HG03045 (cell line): ENCODE measurements at regions not wholly inside any gene's neighbourhood (a gene's known extent, or its start where the extent isn't known, plus 50 kb on each side); places are given as distances from the start of the nearest gene placed in this dataset.

Experiments
- ATAC-seq: cut with Tn5 transposase; IDR thresholded peaks from one replicate; pipeline ENCODE4 v1.9.1; 2021; ENCODE audit warnings: mild to moderate bottlenecking, moderate library complexity; ENCODE audit not compliant: unreplicated experiment

DNA sequence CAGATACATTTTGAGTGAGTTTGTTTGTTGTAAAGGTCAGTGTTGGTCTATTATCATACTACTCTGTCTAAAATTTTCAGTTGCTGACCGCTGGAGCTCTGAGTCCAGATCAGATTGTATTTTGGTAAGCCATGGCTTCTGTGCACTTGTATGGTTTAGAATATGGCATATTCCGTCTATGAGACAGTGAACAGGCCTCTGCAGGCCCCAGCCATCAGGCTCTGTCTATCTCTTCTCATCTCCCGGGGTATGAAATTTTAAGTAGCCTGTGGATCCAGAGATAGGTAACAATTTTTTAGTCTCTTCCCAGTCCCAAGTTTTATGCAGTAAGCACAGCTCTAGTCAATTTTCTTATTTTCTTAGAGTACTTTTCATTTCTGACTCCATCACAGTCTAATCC, 1929.1 kb upstream of the SEL1L start:
- no peak for ATAC-seq

DNA sequence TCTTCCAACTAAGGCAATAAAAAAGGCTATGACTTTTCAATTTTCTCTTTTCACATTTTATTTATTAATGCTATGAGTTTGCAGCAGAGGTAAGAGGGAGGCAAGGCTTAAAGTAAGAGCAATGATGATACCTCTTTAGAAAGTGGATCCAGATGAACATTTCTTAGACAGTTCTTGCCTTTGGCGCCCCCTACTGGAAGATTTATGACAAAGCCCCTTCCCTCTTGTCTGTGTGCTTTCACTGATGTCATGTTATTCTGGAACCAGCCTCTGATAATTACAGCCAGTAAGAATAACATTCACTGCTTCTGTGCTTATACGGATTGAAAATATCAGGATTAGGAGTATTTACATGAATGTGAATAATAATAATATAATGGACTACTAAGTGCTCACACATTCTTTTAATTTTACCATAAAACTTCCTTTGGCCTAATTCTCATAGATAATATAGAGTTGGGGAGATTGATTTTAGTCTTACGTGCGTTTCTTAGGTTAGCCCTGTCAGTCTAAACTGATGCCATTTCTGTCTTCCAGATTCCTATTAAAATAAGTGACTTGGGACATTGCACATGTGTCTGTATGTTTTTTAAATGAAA, 1929.9 kb upstream of the SEL1L start:
- ATAC-seq, result no peak

DNA sequence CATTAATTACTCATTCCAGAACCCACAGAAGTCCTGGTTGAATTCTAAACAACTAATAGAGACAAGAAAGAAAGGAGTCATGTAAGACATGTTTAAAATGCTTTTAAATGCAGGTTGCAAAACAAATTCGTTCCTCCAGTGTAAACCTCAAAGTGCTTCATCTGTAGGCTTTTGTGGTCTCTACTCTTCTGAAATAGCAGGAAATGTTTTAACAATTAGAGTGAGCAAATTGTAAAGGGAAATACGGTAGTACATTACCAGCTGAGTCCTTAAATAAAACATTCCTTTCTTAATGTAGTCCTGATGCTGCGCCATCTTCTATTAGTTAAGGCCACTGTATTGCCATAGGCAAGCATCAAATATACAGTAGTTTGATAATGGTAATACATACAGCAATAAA, 1934.2 kb upstream of the SEL1L start:
- no peak for ATAC-seq

DNA sequence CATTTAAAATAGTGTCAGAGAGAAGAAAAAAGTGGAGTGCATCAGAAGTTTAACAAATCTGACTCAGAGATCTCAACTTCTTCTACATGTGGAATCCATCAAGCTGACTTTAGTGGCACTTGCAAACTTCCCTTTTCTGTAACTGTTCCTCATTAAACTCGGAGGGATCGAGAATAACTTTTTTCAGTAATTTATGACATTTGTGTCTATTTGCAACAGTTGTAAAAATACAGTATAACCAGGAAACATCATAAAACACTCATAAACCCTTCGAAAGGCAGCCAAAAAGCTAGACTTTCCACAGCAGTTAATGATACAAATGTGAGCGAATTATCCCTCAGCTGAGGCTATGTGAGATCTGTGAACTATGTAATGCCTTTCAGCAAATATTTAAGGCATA, 1936.8 kb upstream of the SEL1L start:
- ATAC-seq, result no peak

DNA sequence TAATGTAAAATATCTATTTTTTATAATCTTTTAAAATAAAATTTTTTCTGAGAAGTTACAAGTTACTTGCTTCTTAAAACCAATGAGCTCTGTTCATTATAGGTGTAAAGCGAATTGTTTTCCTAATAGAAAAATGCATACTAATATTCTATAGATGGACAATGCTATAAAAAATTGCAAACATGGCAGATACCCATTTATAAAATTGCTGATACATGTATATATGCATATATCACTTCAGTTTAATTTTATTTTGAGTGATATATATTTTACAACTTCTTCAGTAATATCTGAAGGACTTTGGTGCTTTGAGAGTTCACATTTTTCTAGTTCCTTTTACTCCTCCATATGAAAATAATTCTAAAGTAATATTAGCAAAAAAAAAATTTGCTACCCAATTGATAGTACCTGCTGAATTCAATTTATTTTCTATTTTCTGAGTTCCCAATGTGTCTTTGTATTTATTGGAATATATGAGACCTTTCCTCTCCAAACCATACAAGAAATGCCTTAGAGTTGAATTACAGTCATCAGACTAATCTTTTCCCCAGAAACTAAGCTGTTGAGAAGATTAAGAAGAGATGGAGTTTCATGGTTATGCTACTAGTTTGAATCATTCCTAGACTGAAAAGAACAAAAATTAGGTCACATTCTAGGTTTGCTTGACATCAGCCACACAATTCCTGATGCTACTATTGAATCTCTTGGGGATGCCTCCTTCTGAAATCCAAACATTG, 1937.5 kb upstream of the SEL1L start:
- no peak for ATAC-seq

DNA sequence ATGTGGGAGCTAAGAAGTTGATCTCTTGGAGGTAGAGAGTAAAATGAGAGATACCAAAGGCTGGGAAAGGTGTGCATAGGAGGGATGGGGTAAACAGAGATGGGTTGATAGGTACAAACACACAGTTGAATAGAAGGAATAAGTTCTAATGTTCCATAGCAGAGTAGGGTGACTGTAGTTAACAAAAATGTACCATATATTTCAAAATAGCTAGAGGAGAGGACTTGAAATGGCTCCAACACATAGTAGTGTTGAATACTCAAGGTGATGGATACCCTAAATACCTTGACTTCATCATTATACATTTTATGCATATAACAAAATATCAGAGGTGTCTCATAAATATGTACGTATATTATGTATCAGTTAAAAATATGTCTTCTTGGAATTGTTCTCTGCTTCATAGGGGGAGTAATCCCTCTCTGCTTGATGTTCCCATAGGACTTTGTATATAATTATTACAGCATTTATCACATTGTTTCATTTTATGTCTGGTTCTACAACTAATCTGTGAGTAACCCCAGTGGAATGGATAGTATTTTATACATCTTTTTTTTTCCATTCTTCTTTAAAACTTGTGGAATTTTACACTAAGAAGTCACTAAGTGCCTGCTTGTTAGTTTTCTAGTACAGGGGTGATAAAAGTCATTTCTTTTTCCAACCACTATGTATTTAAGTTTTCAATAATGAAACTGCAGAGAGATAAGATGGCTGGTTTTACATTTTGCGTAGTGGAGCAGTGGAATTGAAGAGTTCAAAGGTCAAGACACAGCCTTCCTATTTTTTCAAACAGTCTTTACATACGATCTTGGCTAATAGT, 1940.0 kb upstream of the SEL1L start:
- ATAC-seq, result no peak

DNA sequence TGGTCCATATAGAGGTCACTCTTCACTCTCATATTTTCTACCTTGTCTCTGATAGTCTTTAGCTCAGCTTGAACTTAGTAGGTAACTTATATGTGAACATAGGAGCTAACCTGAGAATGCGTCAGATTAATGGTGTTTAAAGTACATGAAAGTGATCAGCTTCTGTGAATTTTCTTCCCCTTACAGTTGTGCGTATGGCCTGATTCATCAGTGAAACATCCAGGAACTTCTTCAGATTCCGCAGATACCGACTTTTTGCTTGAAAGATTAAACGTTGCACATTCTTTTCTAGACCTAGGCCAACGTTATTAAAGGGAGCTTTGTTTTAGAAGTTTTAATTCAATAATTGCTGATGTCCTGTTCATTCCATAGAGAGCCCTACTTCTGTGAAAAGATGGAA, 1945.1 kb upstream of the SEL1L start:
- no peak for ATAC-seq

DNA sequence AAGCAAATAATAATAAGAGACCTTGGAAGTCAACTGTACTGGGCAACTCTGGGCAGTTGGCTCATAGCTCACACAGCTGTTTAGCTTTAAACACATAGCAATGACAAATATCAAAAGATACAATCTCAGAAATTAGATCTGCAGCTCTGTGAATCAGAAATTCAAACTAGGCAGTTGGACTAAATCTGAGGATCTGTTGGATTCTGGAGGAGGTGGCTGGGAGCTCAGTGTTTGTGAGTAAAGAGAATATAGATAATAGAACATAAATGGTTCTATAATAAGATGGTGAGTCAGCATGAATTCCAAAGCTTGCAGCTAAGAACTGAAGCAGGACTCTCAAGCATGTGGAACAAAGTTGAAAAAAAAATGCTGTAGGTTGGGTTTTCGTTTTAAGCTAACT, 1949.4 kb upstream of the SEL1L start:
- ATAC-seq, result no peak

DNA sequence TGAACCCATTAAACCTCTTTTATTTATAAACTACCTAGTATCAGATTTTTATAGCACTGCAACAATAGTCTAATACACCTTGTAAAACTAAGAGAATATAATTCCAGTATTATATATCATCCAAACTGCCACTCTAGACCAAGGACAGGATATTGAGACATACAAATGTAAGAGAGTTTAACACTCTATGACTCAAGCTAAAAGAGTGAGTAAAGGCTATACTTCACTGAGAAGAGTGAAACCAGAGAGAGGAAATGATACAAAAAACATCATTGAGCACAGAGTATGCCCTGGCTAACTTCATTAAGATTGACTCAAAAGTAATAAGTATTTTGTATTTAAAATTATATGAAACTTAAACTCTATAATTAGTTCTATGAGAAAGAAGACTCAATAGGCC, 1951.9 kb upstream of the SEL1L start:
- ATAC-seq, result no peak

DNA sequence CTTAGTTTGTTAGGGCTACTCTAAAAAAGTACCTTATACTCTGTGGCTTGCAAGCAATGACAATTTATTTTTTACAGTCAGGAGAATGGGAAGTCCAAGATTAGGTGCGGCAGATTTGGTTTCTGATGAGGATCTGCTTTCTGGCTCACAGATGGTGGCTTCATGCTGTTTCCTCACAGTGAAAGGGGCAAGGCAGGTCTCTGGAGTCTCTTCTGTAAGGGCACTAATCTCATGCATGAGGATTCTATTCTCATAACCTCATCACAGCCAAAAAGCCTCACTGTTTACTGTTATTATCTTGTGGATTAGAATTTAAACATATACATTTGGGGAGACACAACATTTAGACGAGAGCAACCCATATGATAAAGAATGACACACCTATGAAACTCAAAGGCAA, 1957.4 kb upstream of the SEL1L start:
- ATAC-seq, result no peak

DNA sequence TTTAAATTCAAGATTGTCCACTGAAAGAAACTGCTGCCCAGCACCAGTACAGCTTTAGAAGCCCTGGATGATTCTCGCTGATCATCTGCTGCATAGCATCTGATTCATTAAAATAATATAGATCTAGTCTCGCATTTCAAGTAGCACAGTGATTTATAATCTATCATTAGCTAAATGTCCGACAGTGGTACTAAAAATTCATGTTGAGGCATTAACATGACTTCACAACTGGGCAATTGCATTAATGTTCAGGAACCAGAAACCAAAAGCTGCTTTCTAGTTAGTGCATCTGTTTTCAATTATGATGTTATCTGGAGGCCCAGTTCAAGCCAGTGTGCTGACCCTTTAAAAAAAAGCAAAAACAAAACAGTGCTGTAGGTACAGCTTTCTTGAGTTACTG, 1987.2 kb upstream of the SEL1L start:
- ATAC-seq, result no peak

DNA sequence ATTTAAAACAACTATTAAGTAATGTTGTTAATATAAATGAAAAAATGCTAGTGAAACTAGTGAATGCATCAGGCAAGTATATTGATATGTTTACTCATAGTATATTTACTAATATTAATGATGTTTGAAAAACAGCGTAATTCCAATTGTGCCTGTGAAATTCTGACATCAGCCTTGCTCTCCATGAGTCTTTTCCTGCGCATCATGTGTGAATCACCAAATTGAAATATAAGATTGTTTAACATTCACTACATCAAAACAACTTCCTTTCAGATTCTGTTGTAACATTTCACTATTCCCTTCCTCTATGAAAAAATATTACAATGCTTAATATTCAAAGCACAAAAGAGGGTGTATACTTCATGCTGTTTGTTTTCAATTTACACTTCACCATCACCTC, 1995.9 kb upstream of the SEL1L start:
- no peak for ATAC-seq

DNA sequence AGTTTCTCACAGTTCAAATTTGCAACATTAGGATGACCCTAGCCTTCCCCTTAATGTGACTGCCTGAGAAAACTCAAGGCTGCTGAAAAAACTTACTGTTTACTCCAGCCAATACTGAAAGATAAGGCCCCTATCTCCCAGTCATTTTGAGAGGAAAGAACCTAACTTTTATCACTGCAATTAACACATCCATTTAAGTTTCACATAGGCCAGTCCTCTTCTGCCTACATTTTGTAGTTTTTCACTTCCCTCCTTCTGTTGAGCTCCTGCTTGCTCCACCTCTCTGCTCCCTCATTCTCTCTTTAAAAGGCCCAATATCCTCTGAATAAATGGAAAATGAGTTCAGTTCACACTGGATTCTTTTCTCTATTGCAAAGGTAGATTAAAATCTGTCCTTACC, 1996.2 kb upstream of the FLRT2 start:
- ATAC-seq, result no peak

DNA sequence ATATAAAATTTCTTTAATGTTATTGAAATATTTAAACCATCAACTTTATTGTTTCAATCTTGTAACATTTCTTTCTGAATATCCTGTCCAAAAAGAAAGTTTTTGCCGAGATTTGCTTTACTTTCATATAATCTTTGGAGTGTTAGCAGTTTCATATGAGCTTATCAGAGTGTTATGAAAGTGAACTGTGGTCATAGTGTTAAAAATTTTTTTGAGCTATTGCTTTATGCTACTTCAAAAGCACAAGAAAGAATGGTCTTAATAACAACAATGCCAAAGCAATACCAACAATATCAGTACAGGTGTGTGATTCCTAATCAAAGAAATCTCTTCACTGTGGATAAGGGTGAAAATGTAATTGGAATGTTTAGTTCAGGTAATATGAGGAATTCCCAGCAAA, 1994.9 kb upstream of the FLRT2 start:
- no peak for ATAC-seq

DNA sequence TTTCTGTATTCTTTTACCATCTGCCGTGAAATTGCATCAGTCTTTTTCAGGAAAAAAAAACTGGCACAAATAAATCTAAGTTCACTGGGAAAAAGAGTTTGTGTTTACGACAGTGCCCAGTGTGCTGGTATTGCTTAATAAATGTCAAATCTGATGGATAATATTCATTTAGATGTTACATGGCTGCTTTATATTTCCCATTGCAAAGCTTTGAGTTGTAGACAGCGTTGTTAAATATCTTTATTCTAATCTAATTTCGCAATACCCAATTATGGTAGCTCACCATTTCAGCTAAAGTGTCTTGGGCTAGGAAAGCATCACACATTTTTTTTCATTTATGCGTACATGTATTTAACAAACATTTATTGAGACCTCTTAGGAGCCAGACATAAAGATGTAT, 1994.5 kb upstream of the FLRT2 start:
- no peak for ATAC-seq

DNA sequence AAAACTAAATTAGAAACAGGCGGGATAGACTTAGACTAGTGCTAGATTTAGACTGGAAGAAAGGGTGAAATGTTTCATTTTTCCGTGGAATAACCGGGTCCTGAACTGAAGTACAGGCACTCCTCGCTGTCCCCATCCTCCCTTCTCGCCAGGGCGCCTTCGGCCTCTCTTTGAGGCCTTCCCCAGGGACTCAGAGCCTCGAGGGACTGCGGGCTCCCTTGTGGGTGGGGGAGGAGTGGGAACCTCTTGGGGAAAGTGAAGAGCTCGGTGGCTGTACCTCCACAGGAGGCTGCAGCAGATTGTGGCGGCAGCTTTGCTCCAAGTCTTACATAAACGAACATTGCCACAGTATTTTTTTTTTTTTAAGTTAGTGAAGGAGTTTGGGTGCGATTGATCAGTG, 1988.8 kb upstream of the FLRT2 start:
- ATAC-seq, result no peak

DNA sequence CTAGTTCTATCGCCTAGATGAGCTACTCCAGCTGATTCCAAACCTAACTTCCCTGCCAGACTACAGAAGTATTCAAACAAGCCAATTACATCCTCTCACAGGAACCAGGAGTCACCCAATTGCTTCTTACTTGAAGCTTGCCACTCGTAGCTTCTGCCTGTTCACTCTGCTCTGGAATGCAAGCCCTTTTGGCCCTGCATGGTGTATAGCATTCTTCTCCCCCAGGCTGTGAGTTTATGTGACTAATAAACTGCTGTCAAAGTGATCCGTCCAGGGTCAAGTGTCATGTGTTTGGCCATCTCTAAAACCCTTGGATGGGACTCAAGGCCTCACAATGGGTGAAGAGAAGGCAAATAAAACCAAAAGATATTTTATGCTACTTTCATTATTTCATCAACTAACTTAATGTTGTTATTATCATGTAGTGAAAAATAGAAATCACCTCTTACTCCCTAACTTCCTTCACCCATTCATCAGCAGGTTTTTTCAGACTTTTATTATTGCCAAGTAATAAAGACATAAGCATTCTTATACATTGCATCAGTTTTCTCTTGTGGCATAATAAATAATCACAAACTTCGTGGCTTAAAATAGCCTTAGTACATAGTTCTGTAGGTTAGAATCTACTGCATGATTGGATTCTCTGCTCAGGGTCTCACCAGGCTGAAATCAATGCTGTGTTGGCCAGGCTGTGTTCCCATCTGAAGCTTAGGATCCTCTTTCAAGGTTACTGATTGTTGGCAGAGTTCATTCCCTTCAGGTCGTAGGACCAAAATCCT, 1981.7 kb upstream of the FLRT2 start:
- no peak for ATAC-seq

DNA sequence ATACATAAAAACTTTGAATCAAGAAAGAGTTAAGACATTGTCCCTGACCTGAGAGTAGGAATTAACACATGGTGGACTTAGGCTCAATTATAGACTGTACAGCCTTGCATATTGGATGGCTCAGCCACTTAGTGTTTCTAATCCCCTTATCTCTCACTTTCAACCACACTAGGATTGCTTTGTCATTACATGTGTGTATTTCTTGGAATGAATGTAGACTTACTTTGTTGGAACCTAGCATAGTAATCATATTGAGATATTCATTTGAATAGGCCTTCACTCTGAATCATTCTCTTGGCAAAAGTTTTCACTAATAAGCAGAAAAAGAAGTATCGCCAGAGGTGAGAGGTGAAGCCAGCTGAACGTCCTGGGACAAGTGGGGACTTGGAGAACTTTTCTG, 1973.9 kb upstream of the FLRT2 start:
- ATAC-seq, result no peak

DNA sequence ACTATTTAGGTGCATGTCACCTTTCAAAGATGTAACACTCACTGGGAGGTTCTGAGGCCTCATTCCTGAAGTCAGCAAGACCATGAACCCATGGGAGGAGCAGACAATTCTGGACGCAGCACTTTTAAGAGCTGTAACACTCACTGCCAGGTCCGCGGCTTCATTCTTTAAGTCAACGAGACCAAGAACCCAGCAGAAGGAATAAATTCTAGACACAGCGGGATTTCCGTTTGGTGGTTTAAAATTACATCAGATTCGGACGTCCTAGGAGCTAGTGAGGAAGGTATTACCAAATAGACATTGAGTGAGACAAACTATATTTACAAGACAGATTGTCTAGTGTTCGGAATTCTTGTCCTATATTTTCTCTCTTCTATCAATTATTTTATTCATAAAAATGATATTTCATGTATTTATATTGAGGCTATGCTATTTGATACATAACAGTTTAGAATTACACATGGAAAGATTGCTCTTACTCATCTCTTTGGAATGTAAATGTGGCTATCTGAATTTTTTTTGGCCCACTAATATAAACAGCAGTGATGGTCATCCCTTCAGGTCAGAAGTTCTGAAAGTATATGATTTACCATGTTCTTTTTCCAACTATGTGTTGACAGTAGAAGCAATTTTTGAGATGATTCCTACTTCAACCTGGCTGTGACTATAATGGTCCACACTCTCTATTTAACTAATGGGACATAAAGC, 1973.0 kb upstream of the FLRT2 start:
- no peak for ATAC-seq

DNA sequence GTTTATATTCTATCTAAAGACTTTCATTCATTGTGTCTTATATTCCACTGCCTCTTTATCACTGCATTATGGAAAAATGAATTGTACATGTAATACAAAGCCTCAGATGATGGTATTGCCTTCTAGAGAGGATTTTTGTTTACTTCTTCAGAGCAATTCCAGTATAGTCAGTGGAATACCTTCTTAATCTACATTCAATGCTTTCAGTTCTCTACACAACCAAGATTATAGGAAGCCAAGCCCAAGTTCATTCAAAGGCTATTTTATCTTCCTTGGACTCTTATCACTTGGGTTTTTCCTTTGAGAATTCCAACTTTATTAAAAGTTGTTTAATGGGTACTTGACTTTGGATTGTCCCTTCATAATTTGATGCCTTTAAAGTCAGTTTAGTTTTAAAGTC, 1971.0 kb upstream of the FLRT2 start:
- ATAC-seq, result no peak

DNA sequence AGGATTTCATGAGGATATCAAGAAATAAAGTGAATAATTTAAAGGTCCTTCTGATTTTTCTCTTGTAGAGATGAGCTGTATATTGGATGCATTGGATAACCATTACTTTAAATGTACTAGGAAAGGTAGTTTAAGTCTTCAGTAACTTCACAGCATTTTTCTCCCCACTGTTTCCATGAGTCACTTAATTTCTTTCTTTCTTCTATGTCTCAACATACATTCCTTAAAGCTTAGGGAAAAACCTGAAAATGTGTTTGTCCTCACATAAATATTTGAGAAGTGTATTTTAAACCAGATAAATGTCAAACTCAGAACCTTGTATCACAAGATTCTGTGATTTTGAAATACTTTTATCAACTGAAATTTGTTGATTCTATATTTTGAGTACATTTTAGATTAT, 1970.2 kb upstream of the FLRT2 start:
- no peak for ATAC-seq
